ENCODE measurements at regions not wholly inside any gene's neighbourhood (a gene's known extent, or its start where the extent isn't known, plus 50 kb on each side); places are given as distances from the start of the nearest gene placed in this dataset.

- Histone ChIP-seq H3K4me1 (replicated peaks in 1 of 2; ENCODE audit: control insufficient read depth in 2 of 2, insufficient read depth in 2 of 2, low read length in 2 of 2) (no peaks in the 10 kb centered on the region), H3K4me3 (no peak overlapping the region), H3K36me3 (ENCODE audit: control insufficient read depth, insufficient read depth, low read length) (no peaks in the 10 kb centered on the region), H4K20me1 (replicated peaks; ENCODE audit: control insufficient read depth, insufficient read depth, low read length) (no peaks in the 10 kb centered on the region), H3K27ac (ENCODE audit: extremely low read depth, low read depth, low read length) (no peak overlapping the region), H2AFZ (ENCODE audit: low read depth, low read length) (no peak overlapping the region), H3K4me2 (ENCODE audit: insufficient read depth, low read length) (no peak overlapping the region), H3K79me2 (ENCODE audit: control insufficient read depth, insufficient read depth, low read length) (no peaks in the 10 kb centered on the region), H3K9me1 (ENCODE audit: control insufficient read depth, insufficient read depth, low read length) (no peaks in the 10 kb centered on the region), H3K9me3 (replicated peaks; ENCODE audit: control insufficient read depth, insufficient read depth, low read depth, low read length) (no peaks in the 10 kb centered on the region), H3K27me3 (ENCODE audit: control insufficient read depth in 2 of 2, insufficient read depth in 2 of 2, low read length in 2 of 2) (no peaks in the 10 kb centered on the region), H3K9ac (ENCODE audit: insufficient read depth in 1 of 2, low read depth in 2 of 2, low read length in 2 of 2) (no peak overlapping the region)
- no peak for ATAC-seq
- ChIA-PET CTCF (ENCODE audit: low intra/inter-chr PET ratio) (no interaction called here), POLR2A (no interaction called here)
- FAIRE-seq: no peak
- TF ChIP-seq IRF9 (tag; IDR thresholded peaks at IDR 0.05) (no peak), FOXO4 (CRISPR knock-in tag; IDR thresholded peaks at IDR 0.05) (no peak), SLC30A9 (CRISPR knock-in tag; IDR thresholded peaks at IDR 0.05) (no peak), FOXP4 (CRISPR knock-in tag; IDR thresholded peaks at IDR 0.05; ENCODE audit: borderline replicate concordance) (no peak)
- in situ Hi-C loops (cut with MboI): no loop called here
- intact Hi-C loops (cut with micrococcal nuclease): no loop called here
- 0% methylated on average over 1 of the region's 1 CpG for WGBS (ENCODE audit: insufficient coverage, low coverage, missing lambda C conversion rate)
- no TSS peak for BruUV-seq (replicated peaks)
- no peak for DNase-seq (ENCODE audit: extremely low read depth in 1 of 4, low spot score in 3 of 4)
These were observed 703.6 kb upstream of the PITX2 start for GRCh38 chr4:111326450-111326849.
